ENCODE measurements at regions not wholly inside any gene's neighbourhood (a gene's known extent, or its start where the extent isn't known, plus 50 kb on each side); places are given as distances from the start of the nearest gene placed in this dataset.

DNA sequence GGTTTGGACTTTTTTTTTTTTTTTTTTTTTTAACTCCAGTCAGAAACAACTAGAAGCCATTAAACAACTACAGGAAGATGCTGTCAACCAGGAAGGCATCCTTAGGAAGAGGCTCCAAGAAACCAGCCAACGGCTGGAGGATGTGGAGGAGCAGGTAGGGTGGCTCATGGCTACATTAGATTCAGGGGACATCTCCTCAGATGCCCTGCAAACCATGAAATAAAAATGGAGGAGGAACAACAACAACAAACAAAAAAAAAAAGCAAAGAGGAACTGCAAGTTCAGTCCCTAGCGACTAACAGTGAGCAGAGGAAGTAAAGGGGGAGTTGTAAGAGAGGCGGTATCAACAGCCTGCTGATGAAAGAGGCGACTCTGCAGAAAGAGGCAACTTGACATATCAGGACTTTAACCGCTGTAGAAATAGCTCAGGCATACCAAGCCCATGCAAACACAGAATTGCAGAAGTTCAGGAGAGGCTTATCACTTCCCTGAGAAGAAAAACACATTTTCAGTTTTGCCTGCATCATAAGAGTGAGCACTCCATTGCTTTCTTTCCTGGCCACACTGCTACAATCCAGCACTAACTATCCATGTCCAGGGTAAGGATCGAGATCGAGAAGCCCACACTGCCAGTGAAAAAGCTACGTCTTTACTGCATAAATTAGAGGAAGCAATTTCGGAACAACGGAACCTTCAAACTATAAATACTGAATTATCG is 103.5 kb upstream of the BCAT1 start:
- TF ChIP-seq ZBTB21 (tag by site-specific recombination; IDR thresholded peaks at IDR 0.05) (no peak), ZNF501 (tag by site-specific recombination; IDR thresholded peaks at IDR 0.05) (no peak), BCL11A (tag by site-specific recombination; IDR thresholded peaks at IDR 0.05; ENCODE audit: low read depth) (no peak), ZNF350 (tag by site-specific recombination; IDR thresholded peaks at IDR 0.05) (no peak), ZNF175 (tag by site-specific recombination; IDR thresholded peaks at IDR 0.05) (no peak), ZNF747 (tag by site-specific recombination; IDR thresholded peaks at IDR 0.05) (no peak), SP3 (tag by site-specific recombination; IDR thresholded peaks at IDR 0.05) (no peak)
- TF ChIP-seq, protein P1, sequence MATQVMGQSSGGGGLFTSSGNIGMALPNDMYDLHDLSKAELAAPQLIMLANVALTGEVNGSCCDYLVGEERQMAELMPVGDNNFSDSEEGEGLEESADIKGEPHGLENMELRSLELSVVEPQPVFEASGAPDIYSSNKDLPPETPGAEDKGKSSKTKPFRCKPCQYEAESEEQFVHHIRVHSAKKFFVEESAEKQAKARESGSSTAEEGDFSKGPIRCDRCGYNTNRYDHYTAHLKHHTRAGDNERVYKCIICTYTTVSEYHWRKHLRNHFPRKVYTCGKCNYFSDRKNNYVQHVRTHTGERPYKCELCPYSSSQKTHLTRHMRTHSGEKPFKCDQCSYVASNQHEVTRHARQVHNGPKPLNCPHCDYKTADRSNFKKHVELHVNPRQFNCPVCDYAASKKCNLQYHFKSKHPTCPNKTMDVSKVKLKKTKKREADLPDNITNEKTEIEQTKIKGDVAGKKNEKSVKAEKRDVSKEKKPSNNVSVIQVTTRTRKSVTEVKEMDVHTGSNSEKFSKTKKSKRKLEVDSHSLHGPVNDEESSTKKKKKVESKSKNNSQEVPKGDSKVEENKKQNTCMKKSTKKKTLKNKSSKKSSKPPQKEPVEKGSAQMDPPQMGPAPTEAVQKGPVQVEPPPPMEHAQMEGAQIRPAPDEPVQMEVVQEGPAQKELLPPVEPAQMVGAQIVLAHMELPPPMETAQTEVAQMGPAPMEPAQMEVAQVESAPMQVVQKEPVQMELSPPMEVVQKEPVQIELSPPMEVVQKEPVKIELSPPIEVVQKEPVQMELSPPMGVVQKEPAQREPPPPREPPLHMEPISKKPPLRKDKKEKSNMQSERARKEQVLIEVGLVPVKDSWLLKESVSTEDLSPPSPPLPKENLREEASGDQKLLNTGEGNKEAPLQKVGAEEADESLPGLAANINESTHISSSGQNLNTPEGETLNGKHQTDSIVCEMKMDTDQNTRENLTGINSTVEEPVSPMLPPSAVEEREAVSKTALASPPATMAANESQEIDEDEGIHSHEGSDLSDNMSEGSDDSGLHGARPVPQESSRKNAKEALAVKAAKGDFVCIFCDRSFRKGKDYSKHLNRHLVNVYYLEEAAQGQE (tag by site-specific recombination; IDR thresholded peaks at IDR 0.05) = no peak
- TF ChIP-seq, protein P2, sequence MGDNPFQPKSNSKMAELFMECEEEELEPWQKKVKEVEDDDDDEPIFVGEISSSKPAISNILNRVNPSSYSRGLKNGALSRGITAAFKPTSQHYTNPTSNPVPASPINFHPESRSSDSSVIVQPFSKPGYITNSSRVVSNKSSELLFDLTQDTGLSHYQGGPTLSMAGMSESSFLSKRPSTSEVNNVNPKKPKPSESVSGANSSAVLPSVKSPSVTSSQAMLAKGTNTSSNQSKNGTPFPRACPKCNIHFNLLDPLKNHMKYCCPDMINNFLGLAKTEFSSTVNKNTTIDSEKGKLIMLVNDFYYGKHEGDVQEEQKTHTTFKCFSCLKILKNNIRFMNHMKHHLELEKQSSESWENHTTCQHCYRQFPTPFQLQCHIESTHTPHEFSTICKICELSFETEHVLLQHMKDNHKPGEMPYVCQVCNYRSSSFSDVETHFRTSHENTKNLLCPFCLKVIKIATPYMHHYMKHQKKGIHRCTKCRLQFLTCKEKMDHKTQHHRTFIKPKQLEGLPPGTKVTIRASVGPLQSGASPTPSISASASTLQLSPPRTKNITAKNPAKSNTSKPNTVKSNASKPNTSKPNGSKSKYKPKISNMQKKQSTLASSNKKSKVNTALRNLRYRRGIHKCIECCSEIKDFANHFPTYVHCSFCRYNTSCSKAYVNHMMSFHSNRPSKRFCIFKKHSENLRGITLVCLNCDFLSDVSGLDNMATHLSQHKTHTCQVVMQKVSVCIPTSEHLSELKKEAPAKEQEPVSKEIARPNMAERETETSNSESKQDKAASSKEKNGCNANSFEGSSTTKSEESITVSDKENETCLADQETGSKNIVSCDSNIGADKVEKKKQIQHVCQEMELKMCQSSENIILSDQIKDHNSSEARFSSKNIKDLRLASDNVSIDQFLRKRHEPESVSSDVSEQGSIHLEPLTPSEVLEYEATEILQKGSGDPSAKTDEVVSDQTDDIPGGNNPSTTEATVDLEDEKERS (tag by site-specific recombination; IDR thresholded peaks at IDR 0.05) = no peak
- TF ChIP-seq, protein P3, sequence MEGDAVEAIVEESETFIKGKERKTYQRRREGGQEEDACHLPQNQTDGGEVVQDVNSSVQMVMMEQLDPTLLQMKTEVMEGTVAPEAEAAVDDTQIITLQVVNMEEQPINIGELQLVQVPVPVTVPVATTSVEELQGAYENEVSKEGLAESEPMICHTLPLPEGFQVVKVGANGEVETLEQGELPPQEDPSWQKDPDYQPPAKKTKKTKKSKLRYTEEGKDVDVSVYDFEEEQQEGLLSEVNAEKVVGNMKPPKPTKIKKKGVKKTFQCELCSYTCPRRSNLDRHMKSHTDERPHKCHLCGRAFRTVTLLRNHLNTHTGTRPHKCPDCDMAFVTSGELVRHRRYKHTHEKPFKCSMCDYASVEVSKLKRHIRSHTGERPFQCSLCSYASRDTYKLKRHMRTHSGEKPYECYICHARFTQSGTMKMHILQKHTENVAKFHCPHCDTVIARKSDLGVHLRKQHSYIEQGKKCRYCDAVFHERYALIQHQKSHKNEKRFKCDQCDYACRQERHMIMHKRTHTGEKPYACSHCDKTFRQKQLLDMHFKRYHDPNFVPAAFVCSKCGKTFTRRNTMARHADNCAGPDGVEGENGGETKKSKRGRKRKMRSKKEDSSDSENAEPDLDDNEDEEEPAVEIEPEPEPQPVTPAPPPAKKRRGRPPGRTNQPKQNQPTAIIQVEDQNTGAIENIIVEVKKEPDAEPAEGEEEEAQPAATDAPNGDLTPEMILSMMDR (tag by site-specific recombination; IDR thresholded peaks at IDR 0.05) = no peak
- TF ChIP-seq, protein P4, sequence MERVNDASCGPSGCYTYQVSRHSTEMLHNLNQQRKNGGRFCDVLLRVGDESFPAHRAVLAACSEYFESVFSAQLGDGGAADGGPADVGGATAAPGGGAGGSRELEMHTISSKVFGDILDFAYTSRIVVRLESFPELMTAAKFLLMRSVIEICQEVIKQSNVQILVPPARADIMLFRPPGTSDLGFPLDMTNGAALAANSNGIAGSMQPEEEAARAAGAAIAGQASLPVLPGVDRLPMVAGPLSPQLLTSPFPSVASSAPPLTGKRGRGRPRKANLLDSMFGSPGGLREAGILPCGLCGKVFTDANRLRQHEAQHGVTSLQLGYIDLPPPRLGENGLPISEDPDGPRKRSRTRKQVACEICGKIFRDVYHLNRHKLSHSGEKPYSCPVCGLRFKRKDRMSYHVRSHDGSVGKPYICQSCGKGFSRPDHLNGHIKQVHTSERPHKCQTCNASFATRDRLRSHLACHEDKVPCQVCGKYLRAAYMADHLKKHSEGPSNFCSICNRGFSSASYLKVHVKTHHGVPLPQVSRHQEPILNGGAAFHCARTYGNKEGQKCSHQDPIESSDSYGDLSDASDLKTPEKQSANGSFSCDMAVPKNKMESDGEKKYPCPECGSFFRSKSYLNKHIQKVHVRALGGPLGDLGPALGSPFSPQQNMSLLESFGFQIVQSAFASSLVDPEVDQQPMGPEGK (tag by site-specific recombination; IDR thresholded peaks at IDR 0.05) = no peak

Measured in HEK293 (cell line).